Muscle of leg (tissue), 3 donors: ENCODE measurements at regions not wholly inside any gene's neighbourhood (a gene's known extent, or its start where the extent isn't known, plus 50 kb on each side); places are given as distances from the start of the nearest gene placed in this dataset.

Experiments
- DNase-seq: peaks from one replicate; pipeline ENCODE4 v3.0.0; 2013
- H3K27ac ChIP-seq: one replicate; pipeline ENCODE4 v1.5.1; 2013; ENCODE audit warnings: mild to moderate bottlenecking, low read length, control low read depth
- H3K27me3 ChIP-seq: one replicate; pipeline ENCODE4 v1.6.1; 2013; ENCODE audit warnings: low read length; ENCODE audit not compliant: control insufficient read depth, insufficient read depth
- H3K36me3 ChIP-seq: one replicate; pipeline ENCODE4 v1.6.1; 2013; ENCODE audit warnings: low read length; ENCODE audit not compliant: control insufficient read depth, insufficient read depth
- H3K4me1 ChIP-seq: one replicate; pipeline ENCODE4 v1.6.1; 2013; ENCODE audit warnings: low read length; ENCODE audit not compliant: control insufficient read depth, insufficient read depth
- H3K4me3 ChIP-seq: one replicate; pipeline ENCODE4 v1.5.1; 2013; ENCODE audit warnings: low read length, control low read depth
- H3K9me3 ChIP-seq: replicated peaks from 2 replicates; pipeline ENCODE4 v1.6.1; 2013; ENCODE audit warnings: low read depth, low read length; ENCODE audit not compliant: control insufficient read depth
- WGBS: methylation state at CpG from one replicate; pipeline ENCODE4 v1.1.5; 2013; ENCODE audit warnings: missing lambda C conversion rate; ENCODE audit not compliant: insufficient coverage; 5-methylcytosine and 5-hydroxymethylcytosine counted together

- Histone ChIP-seq H3K36me3 (no peaks in the 10 kb centered on the region), H3K4me1 (no peaks in the 10 kb centered on the region), H3K27me3 (no peaks in the 10 kb centered on the region), H3K4me3 (no peak overlapping the region), H3K27ac (no peak overlapping the region), H3K9me3 (no peaks in the 10 kb centered on the region)
- DNase-seq, result no peak
- no CpG with 5 or more reads among the region's 4 CpGs for WGBS
These were observed 657.6 kb downstream of the BRD1 start for GRCh38 chr22:49170053-49170452.

- H3K9me3 ChIP-seq, result no peaks in the 10 kb centered on the region
- WGBS, result 78% methylated on average over 11 of the region's 16 CpGs
These were observed 658.5 kb downstream of the BRD1 start for GRCh38 chr22:49169074-49169744.

GRCh38 chr22:49168219-49168813 lies 659.4 kb downstream of the BRD1 start:
- Histone ChIP-seq H3K27ac (no peak overlapping the region), H3K4me3 (no peak overlapping the region), H3K9me3 (no peaks in the 10 kb centered on the region), H3K4me1 (no peaks in the 10 kb centered on the region), H3K27me3 (peaks cover 3% of the 10 kb centered on the region), H3K36me3 (no peaks in the 10 kb centered on the region)
- no peak for DNase-seq
- WGBS, result 90% methylated on average over 34 of the region's 34 CpGs

More at GRCh38 chr22:49169074-49169744, 658.5 kb downstream of the BRD1 start:
- DNase-seq, result no peak
- Histone ChIP-seq H3K36me3 (no peaks in the 10 kb centered on the region), H3K4me1 (no peaks in the 10 kb centered on the region), H3K4me3 (no peak overlapping the region), H3K27ac (no peak overlapping the region), H3K27me3 (no peaks in the 10 kb centered on the region)

- Histone ChIP-seq H3K9me3 (no peaks in the 10 kb centered on the region), H3K4me3 (no peak overlapping the region), H3K36me3 (no peaks in the 10 kb centered on the region), H3K27me3 (peaks cover 4% of the 10 kb centered on the region), H3K27ac (no peak overlapping the region), H3K4me1 (no peaks in the 10 kb centered on the region)
- DNase-seq, result no peak
- 81% methylated on average over 6 of the region's 11 CpGs for WGBS
These were observed 660.9 kb downstream of the BRD1 start for GRCh38 chr22:49166746-49167145.

DNA sequence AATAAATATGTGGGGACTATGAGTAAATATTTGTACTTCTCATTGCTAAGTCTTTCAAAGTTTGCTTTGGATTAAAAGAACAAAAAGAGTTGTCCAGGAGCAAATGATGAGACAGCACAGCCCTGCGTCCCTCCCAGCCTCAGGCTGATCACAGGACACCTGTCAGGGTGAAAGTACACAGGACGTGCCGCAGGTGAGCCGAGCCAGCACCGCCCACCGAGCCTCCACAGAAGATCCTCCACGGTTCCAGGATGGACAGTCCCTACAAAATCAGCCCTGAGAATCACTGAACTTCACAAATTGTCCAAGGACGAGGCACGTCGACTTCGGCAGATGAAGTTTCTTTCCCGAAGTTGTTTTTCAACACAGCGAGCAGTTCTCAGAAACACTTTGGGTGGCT lies 661.5 kb downstream of the BRD1 start:
- DNase-seq, result no peak
- H3K9me3 ChIP-seq, result no peaks in the 10 kb centered on the region
- H3K27ac ChIP-seq, result no peak overlapping the region
- no peak overlapping the region for H3K4me3 ChIP-seq
- peaks cover 4% of the 10 kb centered on the region for H3K27me3 ChIP-seq
- WGBS, result 87% methylated on average over 13 of the region's 13 CpGs
- H3K36me3 ChIP-seq, result no peaks in the 10 kb centered on the region
- H3K4me1 ChIP-seq, result no peaks in the 10 kb centered on the region

GRCh38 chr22:49164773-49165320 lies 662.8 kb downstream of the BRD1 start:
- H3K9me3 ChIP-seq, result no peaks in the 10 kb centered on the region
- H3K27ac ChIP-seq, result no peak overlapping the region
- no peak overlapping the region for H3K4me3 ChIP-seq
- no peaks in the 10 kb centered on the region for H3K4me1 ChIP-seq
- WGBS, result 53% methylated on average over 8 of the region's 14 CpGs
- no peaks in the 10 kb centered on the region for H3K36me3 ChIP-seq
- peaks cover 4% of the 10 kb centered on the region for H3K27me3 ChIP-seq
- DNase-seq, result no peak

GRCh38 chr22:49163960-49164690 lies 663.5 kb downstream of the BRD1 start:
- Histone ChIP-seq H3K36me3 (no peaks in the 10 kb centered on the region), H3K27ac (no peak overlapping the region), H3K4me3 (no peak overlapping the region), H3K9me3 (no peaks in the 10 kb centered on the region), H3K27me3 (peaks cover 4% of the 10 kb centered on the region), H3K4me1 (no peaks in the 10 kb centered on the region)
- WGBS, result 77% methylated on average over 23 of the region's 25 CpGs
- no peak for DNase-seq

DNA sequence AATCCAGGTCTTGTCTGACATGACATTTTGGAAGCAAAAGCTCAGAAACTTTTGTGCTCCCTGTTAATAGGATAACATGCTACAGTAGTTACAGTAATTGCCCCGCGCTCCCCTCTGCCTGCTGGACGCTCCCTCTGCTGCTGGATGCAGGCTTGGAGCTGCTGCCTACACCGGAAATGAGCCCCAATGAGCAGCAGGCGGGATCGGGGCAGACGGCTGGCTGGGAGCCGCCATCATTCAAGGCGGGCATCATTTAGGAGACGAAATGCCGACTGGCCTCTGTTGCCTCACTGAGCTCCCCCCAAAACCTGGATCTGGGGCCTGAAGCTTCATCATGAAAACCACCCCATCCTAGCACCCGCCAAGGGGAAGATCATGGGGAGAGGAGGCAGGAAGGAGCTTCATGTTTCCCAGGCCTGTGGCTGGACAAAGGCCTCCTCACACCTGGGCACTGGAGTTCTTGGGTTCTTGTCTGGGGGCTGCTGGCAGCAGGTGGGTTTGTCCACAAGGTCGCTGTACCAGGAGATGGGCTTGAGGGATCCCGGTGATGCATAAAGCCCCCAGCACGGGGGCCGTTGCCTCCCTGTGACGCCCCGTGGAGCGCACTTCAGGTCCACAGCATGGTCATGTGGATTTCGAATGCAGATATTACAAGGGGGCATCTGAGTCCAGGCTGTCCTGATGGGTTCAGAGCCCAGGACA lies 664.3 kb downstream of the BRD1 start:
- H3K27me3 ChIP-seq, result peaks cover 4% of the 10 kb centered on the region
- H3K4me1 ChIP-seq, result no peaks in the 10 kb centered on the region
- no peaks in the 10 kb centered on the region for H3K36me3 ChIP-seq
- no peaks in the 10 kb centered on the region for H3K9me3 ChIP-seq
- no peak for DNase-seq
- H3K27ac ChIP-seq, result no peak overlapping the region
- H3K4me3 ChIP-seq, result no peak overlapping the region
- 79% methylated on average over 12 of the region's 20 CpGs for WGBS

GRCh38 chr22:49162841-49163240 lies 664.8 kb downstream of the BRD1 start:
- Histone ChIP-seq H3K27me3 (peaks cover 5% of the 10 kb centered on the region), H3K36me3 (no peaks in the 10 kb centered on the region), H3K27ac (no peak overlapping the region), H3K9me3 (no peaks in the 10 kb centered on the region), H3K4me1 (no peaks in the 10 kb centered on the region), H3K4me3 (no peak overlapping the region)
- no peak for DNase-seq
- WGBS, result 83% methylated on average over 15 of the region's 16 CpGs
